ENCODE measurements at regions not wholly inside any gene's neighbourhood (a gene's known extent, or its start where the extent isn't known, plus 50 kb on each side); places are given as distances from the start of the nearest gene placed in this dataset.

GRCh38 chr17:54745862-54746261 is 154.8 kb upstream of the TOM1L1 start:
- Mint-ChIP-seq H3K27ac (no peak overlapping the region), H3K4me3 (no peak overlapping the region), H3K9me3 (peaks cover 33% of the 10 kb centered on the region), H3K36me3 (ENCODE audit: low read depth) (peaks cover 10% of the 10 kb centered on the region), H3K4me1 (no peaks in the 10 kb centered on the region), H3K27me3 (ENCODE audit: low read depth) (no peaks in the 10 kb centered on the region)
- no peak for TF ChIP-seq CTCF (IDR thresholded peaks at IDR 0.05; ENCODE audit: unreplicated experiment in 3 of 3)

GRCh38 chr17:54749157-54749556 is 151.5 kb upstream of the TOM1L1 start:
- peaks cover 28% of the 10 kb centered on the region for H3K9me3 Mint-ChIP-seq
- no peak for TF ChIP-seq CTCF (IDR thresholded peaks at IDR 0.05; ENCODE audit: unreplicated experiment in 3 of 3)
- no peaks in the 10 kb centered on the region for H3K27me3 Mint-ChIP-seq (ENCODE audit: low read depth)
- H3K27ac Mint-ChIP-seq, result no peak overlapping the region
- peaks cover 10% of the 10 kb centered on the region for H3K36me3 Mint-ChIP-seq (ENCODE audit: low read depth)
- no peak overlapping the region for H3K4me3 Mint-ChIP-seq
- H3K4me1 Mint-ChIP-seq, result no peaks in the 10 kb centered on the region

GRCh38 chr17:54754560-54754959 is 146.1 kb upstream of the TOM1L1 start:
- Mint-ChIP-seq H3K27me3 (ENCODE audit: low read depth) (no peaks in the 10 kb centered on the region), H3K9me3 (peaks cover under 1% of the 10 kb centered on the region), H3K36me3 (ENCODE audit: low read depth) (no peaks in the 10 kb centered on the region), H3K4me1 (no peaks in the 10 kb centered on the region), H3K4me3 (no peak overlapping the region), H3K27ac (no peak overlapping the region)
- TF ChIP-seq CTCF (IDR thresholded peaks at IDR 0.05; ENCODE audit: unreplicated experiment in 3 of 3), result no peak

- Mint-ChIP-seq H3K9me3 (peaks cover 3% of the 10 kb centered on the region), H3K27ac (no peak overlapping the region), H3K4me1 (no peaks in the 10 kb centered on the region), H3K4me3 (no peak overlapping the region), H3K27me3 (ENCODE audit: low read depth) (no peaks in the 10 kb centered on the region), H3K36me3 (ENCODE audit: low read depth) (no peaks in the 10 kb centered on the region)
- TF ChIP-seq CTCF (IDR thresholded peaks at IDR 0.05; ENCODE audit: unreplicated experiment in 3 of 3), result no peak
Measured at GRCh38 chr17:54760836-54761235, 139.8 kb upstream of the TOM1L1 start.

- Mint-ChIP-seq H3K27me3 (ENCODE audit: low read depth) (no peaks in the 10 kb centered on the region), H3K27ac (peak overlapping the region in 1 of 3 experiments; percentile 22), H3K4me1 (peaks cover 40% of the 10 kb centered on the region), H3K36me3 (ENCODE audit: low read depth) (no peaks in the 10 kb centered on the region), H3K4me3 (no peak overlapping the region), H3K9me3 (peaks cover 2% of the 10 kb centered on the region)
- TF ChIP-seq CTCF (IDR thresholded peaks at IDR 0.05; ENCODE audit: unreplicated experiment in 3 of 3), result no peak
Measured at GRCh38 chr17:54770836-54771235, 129.8 kb upstream of the TOM1L1 start.

GRCh38 chr17:54771409-54771915 is 129.2 kb upstream of the TOM1L1 start:
- H3K9me3 Mint-ChIP-seq, result peaks cover 2% of the 10 kb centered on the region
- no peaks in the 10 kb centered on the region for H3K36me3 Mint-ChIP-seq (ENCODE audit: low read depth)
- H3K27me3 Mint-ChIP-seq (ENCODE audit: low read depth), result no peaks in the 10 kb centered on the region
- H3K27ac Mint-ChIP-seq, result peak overlapping the region in 1 of 3 experiments; percentile 22
- H3K4me3 Mint-ChIP-seq, result no peak overlapping the region
- TF ChIP-seq CTCF (IDR thresholded peaks at IDR 0.05; ENCODE audit: unreplicated experiment in 3 of 3), result no peak
- peaks cover 41% of the 10 kb centered on the region for H3K4me1 Mint-ChIP-seq
